GM12878 (cell line): ENCODE measurements at regions not wholly inside any gene's neighbourhood (a gene's known extent, or its start where the extent isn't known, plus 50 kb on each side); places are given as distances from the start of the nearest gene placed in this dataset.
"Not testable (repeated sequence)": the region's sequence is repeated elsewhere in the genome, so short reads cannot be mapped to it uniquely, and the experiment has no call there.

Source experiments
- ATAC-seq: fragments of 200-7000 bp; cut with Tn5 transposase; 3 replicates; pipeline ENCODE4 v1.9.1; 2020; ENCODE audit warnings: mild to moderate bottlenecking, moderate library complexity
- BruUV-seq: library from RNA; stranded (reverse); fragments of 400-500 nt; replicated peaks from 2 replicates; lab custom pipeline; 2021; lab: Mats Ljungman, UMichigan
- CTCF ChIA-PET: fragments of 300-600 bp; sonication (Branson Sonifier 250); formaldehyde crosslinking; extraction: SDS; loops from one replicate; lab custom pipeline; 2021; ENCODE audit warnings: inconsistent platforms; lab: Yijun Ruan, JAX
- POLR2A ChIA-PET: fragments of 350-600 bp; formaldehyde crosslinking; extraction: SDS; loops from one replicate; lab custom pipeline; 2021; ENCODE audit warnings: inconsistent platforms; lab: Charles Lee
- RAD21 ChIA-PET: fragments of 300-600 bp; sonication (Branson Sonifier 250); formaldehyde crosslinking; loops from one replicate; lab custom pipeline; 2023; ENCODE audit warnings: antibody characterized with exemption; ENCODE audit not compliant: unreplicated experiment; lab: Charles Lee
- SMC1A ChIA-PET: fragments of 300-600 bp; sonication (Branson Sonifier 250); formaldehyde crosslinking; loops from one replicate; lab custom pipeline; 2023; ENCODE audit not compliant: unreplicated experiment, uncharacterized antibody; lab: Charles Lee
- DNase-seq: peaks from one replicate; pipeline ENCODE4 v3.0.0-alpha.2; 2011; ENCODE audit warnings: low read depth, low spot score
- FAIRE-seq: peaks from 3 replicates; lab custom pipeline; 2011; peaks lifted over from hg19 to GRCh38; lab: Jason Lieb, UNC
- H2AFZ ChIP-seq: 2 replicates; pipeline ENCODE4 v1.6.0; 2011; ENCODE audit warnings: low read depth, low read length, control low read depth; ENCODE audit not compliant: control insufficient read depth
- H3K27ac ChIP-seq: 2 replicates; pipeline ENCODE4 v1.5.1; 2011; ENCODE audit warnings: control low read depth; ENCODE audit not compliant: control insufficient read depth, insufficient read depth
- H3K27me3 ChIP-seq, 2 experiments: replicated peaks in 1 of 2; 2 replicates each; pipeline versions ENCODE4 v1.6.0 to v1.6.1; 2011; ENCODE audit warnings: low read length in 1 of 2; ENCODE audit not compliant: control insufficient read depth in 2 of 2, insufficient read depth in 2 of 2
- H3K36me3 ChIP-seq, 2 experiments: 2 replicates each; pipeline ENCODE4 v1.5.1; 2011; ENCODE audit warnings: low read length in 1 of 2; ENCODE audit not compliant: control insufficient read depth in 2 of 2, insufficient read depth in 2 of 2
- H3K4me1 ChIP-seq: 2 replicates; pipeline ENCODE4 v1.6.1; 2011; ENCODE audit warnings: mild to moderate bottlenecking, low read length, moderate library complexity, mixed read lengths; ENCODE audit not compliant: control insufficient read depth, insufficient read depth
- H3K4me2 ChIP-seq: 2 replicates; pipeline ENCODE4 v1.6.0; 2011; ENCODE audit warnings: control low read depth; ENCODE audit not compliant: control insufficient read depth, insufficient read depth
- H3K4me3 ChIP-seq: fragments of 200-600 bp; sonication (generic); 2 replicates; pipeline ENCODE4 v1.5.1; 2016
- H3K79me2 ChIP-seq: 2 replicates; pipeline ENCODE4 v1.6.0; 2011; ENCODE audit warnings: low read length; ENCODE audit not compliant: control insufficient read depth, insufficient read depth
- H3K9ac ChIP-seq: 2 replicates; pipeline ENCODE4 v1.8.0; 2011; ENCODE audit warnings: low read length, control low read depth, mixed read lengths; ENCODE audit not compliant: control insufficient read depth, insufficient read depth
- H3K9me3 ChIP-seq: replicated peaks from 3 replicates; pipeline ENCODE4 v1.5.1; 2011; ENCODE audit warnings: mild to moderate bottlenecking, low read length; ENCODE audit not compliant: control insufficient read depth, insufficient read depth
- H4K20me1 ChIP-seq: 2 replicates; pipeline ENCODE4 v1.6.0; 2011; ENCODE audit not compliant: control insufficient read depth, insufficient read depth
- BMI1 ChIP-seq: fragments of 450-650 bp; IDR thresholded peaks from 2 replicates; pipeline ENCODE4 v1.6.1; 2016; ENCODE audit warnings: mild to moderate bottlenecking, moderate library complexity, borderline replicate concordance
- BRCA1 ChIP-seq: IDR thresholded peaks from 2 replicates; pipeline ENCODE4 v1.6.1; 2011; ENCODE audit warnings: low read depth, low read length, improper control_type of control experiment
- CBX5 ChIP-seq: sonication (generic); IDR thresholded peaks from 2 replicates; pipeline ENCODE4 v1.6.1; 2016; ENCODE audit warnings: low read depth, moderate library complexity, mild to moderate bottlenecking, inconsistent platforms
- CREB1 ChIP-seq: IDR thresholded peaks from 2 replicates; pipeline ENCODE4 v1.6.1; 2012; ENCODE audit warnings: low read depth, mild to moderate bottlenecking, inconsistent platforms
- EP300 ChIP-seq, 2 experiments: fragments of 150-350 bp in 1 of 2; IDR thresholded peaks; 2 replicates each; pipeline ENCODE4 v1.6.1; 2011 to 2012; ENCODE audit warnings: low read depth in 2 of 2, low read length in 2 of 2, borderline replicate concordance in 1 of 2, improper control_type of control experiment in 1 of 2, inconsistent platforms in 1 of 2; ENCODE audit not compliant: control insufficient read depth in 1 of 2
- RELA ChIP-seq: fragments of 450-650 bp; IDR thresholded peaks from 2 replicates; pipeline ENCODE4 v1.8.0; 2014; ENCODE audit warnings: borderline replicate concordance; ENCODE audit not compliant: partially characterized antibody
- SPI1 ChIP-seq: IDR thresholded peaks from 2 replicates; pipeline ENCODE4 v1.6.1; 2011; ENCODE audit warnings: low read depth, mild to moderate bottlenecking, low read length, moderate library complexity, borderline replicate concordance; ENCODE audit not compliant: insufficient read depth
- ZNF622 ChIP-seq: fragments of 450-650 bp; IDR thresholded peaks from 2 replicates; pipeline ENCODE4 v1.6.1; 2017; ENCODE audit warnings: mild to moderate bottlenecking, inconsistent platforms
- WGBS: methylation state at CpG from one replicate; pipeline ENCODE4 v1.1.6; 2016; ENCODE audit warnings: low lambda C conversion rate; ENCODE audit not compliant: insufficient replicate concordance, insufficient coverage; ENCODE audit errors: missing lambda C conversion rate; 5-methylcytosine and 5-hydroxymethylcytosine counted together
- in situ Hi-C: fragments of 300-500 bp; cut with MboI; formaldehyde crosslinking; loops from 9 replicates; pipeline ENCODE4 v1.14.3; 2018; ENCODE audit warnings: mixed read lengths
- intact Hi-C: fragments of 100-400 bp; cut with micrococcal nuclease; formaldehyde crosslinking; loops from one replicate; pipeline ENCODE4 v1.14.2; 2022; ENCODE audit not compliant: unreplicated experiment
- TF ChIP-seq, protein P1 (sequence below), 3 experiments: IDR thresholded peaks in 2 of 3; conservative IDR thresholded peaks in 1 of 3; 2 replicates each; pipeline ENCODE4 v1.5.1; 2011; ENCODE audit warnings: low read depth in 3 of 3, low read length in 3 of 3, mild to moderate bottlenecking in 3 of 3, control low read depth in 2 of 3, moderate library complexity in 2 of 3, inconsistent platforms in 1 of 3, mixed read lengths in 1 of 3; ENCODE audit not compliant: control insufficient read depth in 2 of 3, insufficient read depth in 1 of 3; ENCODE audit errors: extremely low read depth in 1 of 3

- H3K4me2 ChIP-seq, FAIRE-seq, ATAC-seq, DNase-seq, H2AFZ ChIP-seq, H3K9ac ChIP-seq, H4K20me1 ChIP-seq, in situ Hi-C loops, H3K79me2 ChIP-seq, BruUV-seq, H3K27me3 ChIP-seq, RAD21 ChIA-PET, H3K27ac ChIP-seq, SMC1A ChIA-PET, intact Hi-C loops, POLR2A ChIA-PET, H3K4me1 ChIP-seq, H3K9me3 ChIP-seq, H3K36me3 ChIP-seq, H3K4me3 ChIP-seq, CTCF ChIA-PET: not testable (repeated sequence)
- 1% methylated on average over 4 of the region's 4 CpGs for WGBS
These were observed 230.6 kb downstream of the FOXG1 start for GRCh38 chr14:28997196-28997595.

- Histone ChIP-seq H3K4me2 (no peak overlapping the region), H2AFZ (no peak overlapping the region), H3K27me3 (no peaks in the 10 kb centered on the region), H3K79me2 (no peaks in the 10 kb centered on the region), H3K9me3 (no peaks in the 10 kb centered on the region), H4K20me1 (no peaks in the 10 kb centered on the region), H3K4me1 (no peaks in the 10 kb centered on the region), H3K9ac (no peak overlapping the region), H3K27ac (no peak overlapping the region), H3K36me3 (no peaks in the 10 kb centered on the region), H3K4me3 (no peak overlapping the region)
- DNase-seq = no peak
- 0% methylated on average over 1 of the region's 1 CpG for WGBS
- intact Hi-C loops (no loop called here), in situ Hi-C loops (no loop called here)
- CTCF ChIA-PET = no interaction called here
- FAIRE-seq = no peak
- no peak for TF ChIP-seq EP300 (IDR thresholded peaks at IDR 0.05; ENCODE audit: borderline replicate concordance in 1 of 2, control insufficient read depth in 1 of 2, low read depth in 2 of 2, low read length in 2 of 2)
- TF ChIP-seq BRCA1 = no peak
- TF ChIP-seq RELA = no peak
- no peak for TF ChIP-seq CREB1
- no peak for TF ChIP-seq ZNF622
- TF ChIP-seq BMI1 = no peak
- TF ChIP-seq, protein P1, sequence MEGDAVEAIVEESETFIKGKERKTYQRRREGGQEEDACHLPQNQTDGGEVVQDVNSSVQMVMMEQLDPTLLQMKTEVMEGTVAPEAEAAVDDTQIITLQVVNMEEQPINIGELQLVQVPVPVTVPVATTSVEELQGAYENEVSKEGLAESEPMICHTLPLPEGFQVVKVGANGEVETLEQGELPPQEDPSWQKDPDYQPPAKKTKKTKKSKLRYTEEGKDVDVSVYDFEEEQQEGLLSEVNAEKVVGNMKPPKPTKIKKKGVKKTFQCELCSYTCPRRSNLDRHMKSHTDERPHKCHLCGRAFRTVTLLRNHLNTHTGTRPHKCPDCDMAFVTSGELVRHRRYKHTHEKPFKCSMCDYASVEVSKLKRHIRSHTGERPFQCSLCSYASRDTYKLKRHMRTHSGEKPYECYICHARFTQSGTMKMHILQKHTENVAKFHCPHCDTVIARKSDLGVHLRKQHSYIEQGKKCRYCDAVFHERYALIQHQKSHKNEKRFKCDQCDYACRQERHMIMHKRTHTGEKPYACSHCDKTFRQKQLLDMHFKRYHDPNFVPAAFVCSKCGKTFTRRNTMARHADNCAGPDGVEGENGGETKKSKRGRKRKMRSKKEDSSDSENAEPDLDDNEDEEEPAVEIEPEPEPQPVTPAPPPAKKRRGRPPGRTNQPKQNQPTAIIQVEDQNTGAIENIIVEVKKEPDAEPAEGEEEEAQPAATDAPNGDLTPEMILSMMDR (IDR thresholded peaks at IDR 0.05 in 2 of 3, conservative IDR thresholded peaks at IDR 0.05 in 1 of 3; ENCODE audit: control insufficient read depth in 2 of 3, extremely low read depth in 1 of 3, insufficient read depth in 1 of 3, low read depth in 3 of 3, low read length in 3 of 3) = no peak
- no peak for TF ChIP-seq CBX5
- TF ChIP-seq SPI1 = no peak
- RAD21 ChIA-PET = no interaction called here
- ATAC-seq = no peak
- POLR2A ChIA-PET = no interaction called here
- BruUV-seq = no TSS peak
- SMC1A ChIA-PET = no interaction called here
These were observed 233.1 kb downstream of the FOXG1 start for GRCh38 chr14:28999656-29000055.
